ENCODE measurements at regions not wholly inside any gene's neighbourhood (a gene's known extent, or its start where the extent isn't known, plus 50 kb on each side); places are given as distances from the start of the nearest gene placed in this dataset.

DNA sequence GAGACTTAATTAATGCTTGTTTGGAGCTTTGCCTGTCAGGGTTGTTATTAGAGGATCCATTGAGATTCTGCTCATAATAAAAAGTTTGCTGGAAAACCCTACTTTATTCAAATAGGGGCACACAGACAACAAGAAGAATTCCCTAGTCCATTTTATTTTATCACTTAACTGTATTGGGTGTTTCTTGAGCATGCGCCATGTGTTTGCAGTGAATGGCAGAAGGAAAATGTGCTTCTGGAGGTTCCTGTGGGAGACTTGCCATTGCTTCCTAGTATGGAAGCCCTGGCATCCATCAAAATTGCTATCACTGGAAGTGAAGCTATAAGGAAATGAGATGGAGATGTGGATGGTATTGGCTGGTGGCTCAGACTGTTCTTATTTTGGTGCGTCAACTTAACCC is 106.6 kb upstream of the GALNT18 start:
- POLR2A ChIA-PET = no interaction called here
- intact Hi-C loops (cut with micrococcal nuclease; ENCODE audit: unreplicated experiment) = no loop called here

GRCh38 chr11:11725438-11725837 is 103.6 kb upstream of the GALNT18 start:
- no peak for DNase-seq (ENCODE audit: low read depth, low spot score)
- in situ Hi-C loops (cut with HindIII; ENCODE audit: low pct_unique_long_range_greater_than_20kb, low sequenced_read_pairs) = no loop called here
- ChIA-PET POLR2A (no interaction called here), CTCF (no interaction called here)
- no TSS peak for BruUV-seq (replicated peaks)
- Histone ChIP-seq H3K36me3 (ENCODE audit: control insufficient read depth, insufficient read depth, low read length) (no peaks in the 10 kb centered on the region), H3K27me3 (ENCODE audit: control insufficient read depth, insufficient read depth, low read length) (peaks cover 22% of the 10 kb centered on the region), H3K4me1 (ENCODE audit: control insufficient read depth, insufficient read depth, low read length) (no peaks in the 10 kb centered on the region), H3K4me3 (ENCODE audit: low read depth in 2 of 2, low read length in 2 of 2) (no peak overlapping the region), H3K27ac (ENCODE audit: low read length) (no peak overlapping the region), H3K9me3 (ENCODE audit: control insufficient read depth, insufficient read depth, low read depth, low read length) (no peaks in the 10 kb centered on the region)
- no peak for ATAC-seq
- intact Hi-C loops (cut with micrococcal nuclease; ENCODE audit: unreplicated experiment) = no loop called here
- TF ChIP-seq CTCF (IDR thresholded peaks at IDR 0.05) (no peak), TCF7L2 (IDR thresholded peaks at IDR 0.05; ENCODE audit: low read depth, low read length) (no peak), SIN3A (IDR thresholded peaks at IDR 0.05; ENCODE audit: borderline replicate concordance, insufficient read depth, low read depth, low read length) (no peak), POLR2AphosphoS5 (IDR thresholded peaks at IDR 0.05; ENCODE audit: low read depth, low read length) (no peak)
- TF ChIP-seq, protein P1, sequence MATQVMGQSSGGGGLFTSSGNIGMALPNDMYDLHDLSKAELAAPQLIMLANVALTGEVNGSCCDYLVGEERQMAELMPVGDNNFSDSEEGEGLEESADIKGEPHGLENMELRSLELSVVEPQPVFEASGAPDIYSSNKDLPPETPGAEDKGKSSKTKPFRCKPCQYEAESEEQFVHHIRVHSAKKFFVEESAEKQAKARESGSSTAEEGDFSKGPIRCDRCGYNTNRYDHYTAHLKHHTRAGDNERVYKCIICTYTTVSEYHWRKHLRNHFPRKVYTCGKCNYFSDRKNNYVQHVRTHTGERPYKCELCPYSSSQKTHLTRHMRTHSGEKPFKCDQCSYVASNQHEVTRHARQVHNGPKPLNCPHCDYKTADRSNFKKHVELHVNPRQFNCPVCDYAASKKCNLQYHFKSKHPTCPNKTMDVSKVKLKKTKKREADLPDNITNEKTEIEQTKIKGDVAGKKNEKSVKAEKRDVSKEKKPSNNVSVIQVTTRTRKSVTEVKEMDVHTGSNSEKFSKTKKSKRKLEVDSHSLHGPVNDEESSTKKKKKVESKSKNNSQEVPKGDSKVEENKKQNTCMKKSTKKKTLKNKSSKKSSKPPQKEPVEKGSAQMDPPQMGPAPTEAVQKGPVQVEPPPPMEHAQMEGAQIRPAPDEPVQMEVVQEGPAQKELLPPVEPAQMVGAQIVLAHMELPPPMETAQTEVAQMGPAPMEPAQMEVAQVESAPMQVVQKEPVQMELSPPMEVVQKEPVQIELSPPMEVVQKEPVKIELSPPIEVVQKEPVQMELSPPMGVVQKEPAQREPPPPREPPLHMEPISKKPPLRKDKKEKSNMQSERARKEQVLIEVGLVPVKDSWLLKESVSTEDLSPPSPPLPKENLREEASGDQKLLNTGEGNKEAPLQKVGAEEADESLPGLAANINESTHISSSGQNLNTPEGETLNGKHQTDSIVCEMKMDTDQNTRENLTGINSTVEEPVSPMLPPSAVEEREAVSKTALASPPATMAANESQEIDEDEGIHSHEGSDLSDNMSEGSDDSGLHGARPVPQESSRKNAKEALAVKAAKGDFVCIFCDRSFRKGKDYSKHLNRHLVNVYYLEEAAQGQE (IDR thresholded peaks at IDR 0.05; ENCODE audit: insufficient read depth in 1 of 2, low read depth in 2 of 2, low read length in 1 of 2) = no peak

More for the DNA sequence above, 106.6 kb upstream of the GALNT18 start:
- TF ChIP-seq TCF7L2 (IDR thresholded peaks at IDR 0.05; ENCODE audit: low read depth, low read length) = no peak
- TF ChIP-seq POLR2AphosphoS5 (IDR thresholded peaks at IDR 0.05; ENCODE audit: low read depth, low read length) = no peak
- TF ChIP-seq, protein P1 (IDR thresholded peaks at IDR 0.05; ENCODE audit: insufficient read depth in 1 of 2, low read depth in 2 of 2, low read length in 1 of 2) = no peak
- no peak for TF ChIP-seq CTCF (IDR thresholded peaks at IDR 0.05)
- no peak for TF ChIP-seq SIN3A (IDR thresholded peaks at IDR 0.05; ENCODE audit: borderline replicate concordance, insufficient read depth, low read depth, low read length)
- DNase-seq (ENCODE audit: low read depth, low spot score) (no peak), ATAC-seq (no peak)
- Histone ChIP-seq H3K36me3 (ENCODE audit: control insufficient read depth, insufficient read depth, low read length) (no peaks in the 10 kb centered on the region), H3K27ac (ENCODE audit: low read length) (no peak overlapping the region), H3K4me3 (ENCODE audit: low read depth in 2 of 2, low read length in 2 of 2) (no peak overlapping the region), H3K9me3 (ENCODE audit: control insufficient read depth, insufficient read depth, low read depth, low read length) (no peaks in the 10 kb centered on the region), H3K4me1 (ENCODE audit: control insufficient read depth, insufficient read depth, low read length) (no peaks in the 10 kb centered on the region), H3K27me3 (ENCODE audit: control insufficient read depth, insufficient read depth, low read length) (peaks cover 41% of the 10 kb centered on the region)
- CTCF ChIA-PET = no interaction called here
- BruUV-seq (replicated peaks) = no TSS peak
- in situ Hi-C loops (cut with HindIII; ENCODE audit: low pct_unique_long_range_greater_than_20kb, low sequenced_read_pairs) = no loop called here
